ENCODE measurements at regions not wholly inside any gene's neighbourhood (a gene's known extent, or its start where the extent isn't known, plus 50 kb on each side); places are given as distances from the start of the nearest gene placed in this dataset.

GRCh38 chr4:158995040-158995439 lies 107.8 kb upstream of the RAPGEF2 start:
- Histone ChIP-seq H3K4me2 (no peak overlapping the region), H3K27ac (ENCODE audit: low read depth in 2 of 2, low read length in 1 of 2) (no peak overlapping the region), H3K9me3 (no peaks in the 10 kb centered on the region), H2AFZ (ENCODE audit: low read depth) (no peak overlapping the region), H3K9ac (no peak overlapping the region), H3K79me2 (ENCODE audit: insufficient read depth) (no peaks in the 10 kb centered on the region), H3K4me3 (ENCODE audit: low read depth in 2 of 2, low read length in 1 of 2) (no peak overlapping the region), H3K27me3 (ENCODE audit: insufficient read depth) (no peaks in the 10 kb centered on the region), H3F3A (replicated peaks; ENCODE audit: insufficient read depth) (peaks cover 7% of the 10 kb centered on the region), H3K4me1 (ENCODE audit: control insufficient read depth in 1 of 2, insufficient read depth in 2 of 2, low read depth in 1 of 2, low read length in 1 of 2) (peaks cover 0 to 11% of the 10 kb centered on the region in 2 experiments; a peak in 1 of 4 replicates), H3K36me3 (replicated peaks in 1 of 2; ENCODE audit: control insufficient read depth in 1 of 2, insufficient read depth in 2 of 2, low read length in 1 of 2) (no peaks in the 10 kb centered on the region), H3K9me2 (no peaks in the 10 kb centered on the region), H4K20me1 (ENCODE audit: insufficient read depth) (no peaks in the 10 kb centered on the region)
- DNase-seq, result no peak
- TF ChIP-seq MAX (IDR thresholded peaks at IDR 0.05; ENCODE audit: low read depth), result no peak
- TF ChIP-seq FOXM1 (IDR thresholded peaks at IDR 0.05; ENCODE audit: low read depth), result no peak
- no peak for TF ChIP-seq TAF1 (IDR thresholded peaks at IDR 0.05; ENCODE audit: borderline replicate concordance, low read depth, low read length)
- no peak for TF ChIP-seq GATA2 (CRISPR knock-in tag; IDR thresholded peaks at IDR 0.05)
- TF ChIP-seq MXI1 (IDR thresholded peaks at IDR 0.05; ENCODE audit: low read depth, low read length), result no peak
- TF ChIP-seq EZH2phosphoT487 (IDR thresholded peaks at IDR 0.05; ENCODE audit: borderline replicate concordance, low read depth), result no peak
- no peak for TF ChIP-seq RCOR1 (IDR thresholded peaks at IDR 0.05; ENCODE audit: low read length)
- no peak for TF ChIP-seq FOXJ3 (CRISPR knock-in tag; IDR thresholded peaks at IDR 0.05)
- TF ChIP-seq ELF1 (IDR thresholded peaks at IDR 0.05), result no peak
- no peak for TF ChIP-seq PBX3 (IDR thresholded peaks at IDR 0.05)
- no peak for TF ChIP-seq SMC3 (IDR thresholded peaks at IDR 0.05; ENCODE audit: low read depth, low read length)
- TF ChIP-seq MEF2A (IDR thresholded peaks at IDR 0.05; ENCODE audit: borderline replicate concordance, low read depth), result no peak
- TF ChIP-seq TCF12 (IDR thresholded peaks at IDR 0.05), result no peak
- no peak for TF ChIP-seq EP300 (IDR thresholded peaks at IDR 0.05; ENCODE audit: borderline replicate concordance in 1 of 2, low read depth in 1 of 2, low read length in 1 of 2)
- CTCF ChIA-PET, result no interaction called here
- 65% methylated on average over 2 of the region's 2 CpGs for WGBS (ENCODE audit: low lambda C conversion rate)
- POLR2A ChIA-PET, result no interaction called here

GRCh38 chr4:158995965-158996364 lies 106.9 kb upstream of the RAPGEF2 start:
- Histone ChIP-seq H3K4me2 (no peak overlapping the region), H3K9me2 (no peaks in the 10 kb centered on the region), H4K20me1 (ENCODE audit: insufficient read depth) (no peaks in the 10 kb centered on the region), H3K4me3 (ENCODE audit: low read depth in 2 of 2, low read length in 1 of 2) (no peak overlapping the region), H3K27me3 (ENCODE audit: insufficient read depth) (no peaks in the 10 kb centered on the region), H3K27ac (ENCODE audit: low read depth in 2 of 2, low read length in 1 of 2) (peak overlapping the region in 1 of 2 experiments; percentile 84; a peak in 1 of 4 replicates), H3K9ac (no peak overlapping the region), H2AFZ (ENCODE audit: low read depth) (no peak overlapping the region), H3K79me2 (ENCODE audit: insufficient read depth) (no peaks in the 10 kb centered on the region), H3K4me1 (ENCODE audit: control insufficient read depth in 1 of 2, insufficient read depth in 2 of 2, low read depth in 1 of 2, low read length in 1 of 2) (peaks cover 0 to 11% of the 10 kb centered on the region in 2 experiments; a peak in 1 of 4 replicates), H3K9me3 (no peaks in the 10 kb centered on the region), H3K36me3 (replicated peaks in 1 of 2; ENCODE audit: control insufficient read depth in 1 of 2, insufficient read depth in 2 of 2, low read length in 1 of 2) (no peaks in the 10 kb centered on the region), H3F3A (replicated peaks; ENCODE audit: insufficient read depth) (peaks cover 7% of the 10 kb centered on the region)
- TF ChIP-seq TCF12 (IDR thresholded peaks at IDR 0.05), result no peak
- TF ChIP-seq RCOR1 (IDR thresholded peaks at IDR 0.05; ENCODE audit: low read length), result no peak
- POLR2A ChIA-PET, result no interaction called here
- CTCF ChIA-PET, result no interaction called here
- 83% methylated on average over 8 of the region's 8 CpGs for WGBS (ENCODE audit: low lambda C conversion rate)
- DNase-seq, result no peak

All from SK-N-SH (cell line).